ENCODE measurements at regions not wholly inside any gene's neighbourhood (a gene's known extent, or its start where the extent isn't known, plus 50 kb on each side); places are given as distances from the start of the nearest gene placed in this dataset.

DNA sequence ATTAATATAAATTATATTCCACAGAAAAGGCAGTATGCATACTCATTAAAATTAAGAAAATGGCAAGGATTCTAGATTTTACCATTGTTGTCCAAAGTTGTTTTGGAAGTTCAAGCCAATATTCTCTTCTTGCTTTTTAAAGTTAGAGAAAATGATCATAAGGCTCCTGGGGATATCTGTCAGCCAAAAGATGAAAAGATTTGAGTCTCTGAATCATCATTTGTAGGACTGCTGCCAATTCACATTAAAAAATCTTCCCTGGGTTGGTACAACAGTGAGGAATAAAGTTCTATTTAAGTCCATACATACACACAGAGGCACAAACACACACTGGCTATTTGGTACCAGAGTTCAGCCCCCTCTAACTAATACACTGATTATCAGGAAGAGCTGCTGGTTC is 620.1 kb downstream of the COL12A1 start:
- TF ChIP-seq, protein P1, sequence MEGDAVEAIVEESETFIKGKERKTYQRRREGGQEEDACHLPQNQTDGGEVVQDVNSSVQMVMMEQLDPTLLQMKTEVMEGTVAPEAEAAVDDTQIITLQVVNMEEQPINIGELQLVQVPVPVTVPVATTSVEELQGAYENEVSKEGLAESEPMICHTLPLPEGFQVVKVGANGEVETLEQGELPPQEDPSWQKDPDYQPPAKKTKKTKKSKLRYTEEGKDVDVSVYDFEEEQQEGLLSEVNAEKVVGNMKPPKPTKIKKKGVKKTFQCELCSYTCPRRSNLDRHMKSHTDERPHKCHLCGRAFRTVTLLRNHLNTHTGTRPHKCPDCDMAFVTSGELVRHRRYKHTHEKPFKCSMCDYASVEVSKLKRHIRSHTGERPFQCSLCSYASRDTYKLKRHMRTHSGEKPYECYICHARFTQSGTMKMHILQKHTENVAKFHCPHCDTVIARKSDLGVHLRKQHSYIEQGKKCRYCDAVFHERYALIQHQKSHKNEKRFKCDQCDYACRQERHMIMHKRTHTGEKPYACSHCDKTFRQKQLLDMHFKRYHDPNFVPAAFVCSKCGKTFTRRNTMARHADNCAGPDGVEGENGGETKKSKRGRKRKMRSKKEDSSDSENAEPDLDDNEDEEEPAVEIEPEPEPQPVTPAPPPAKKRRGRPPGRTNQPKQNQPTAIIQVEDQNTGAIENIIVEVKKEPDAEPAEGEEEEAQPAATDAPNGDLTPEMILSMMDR (conservative IDR thresholded peaks at IDR 0.05; ENCODE audit: low read depth, low read length): no peak
- no peak for TF ChIP-seq EZH2 (IDR thresholded peaks at IDR 0.05; ENCODE audit: low read length, unreplicated experiment)
